Activated CD8-positive, alpha-beta memory T cell treated with anti-CD3 and anti-CD28 coated beads, Interleukin-2, amount 50 U/mL, for 1 hour (primary cell): ENCODE measurements at regions not wholly inside any gene's neighbourhood (a gene's known extent, or its start where the extent isn't known, plus 50 kb on each side); places are given as distances from the start of the nearest gene placed in this dataset.

Experiments used
- DNase-seq: peaks from one replicate; pipeline ENCODE4 v3.0.0-alpha.2; 2020; ENCODE audit errors: extremely low read depth

GRCh38 chr20:60477958-60478357 is 519.7 kb downstream of the CDH26 start:
- DNase-seq = no peak

GRCh38 chr20:60478533-60478932 is 520.3 kb downstream of the CDH26 start:
- no peak for DNase-seq

GRCh38 chr20:60480950-60481742 is 522.9 kb downstream of the CDH26 start:
- no peak for DNase-seq

- no peak for DNase-seq
Measured at GRCh38 chr20:60481743-60482133, 523.5 kb downstream of the CDH26 start.

GRCh38 chr20:60482221-60483008 is 524.2 kb downstream of the CDH26 start:
- no peak for DNase-seq

- DNase-seq = no peak
Measured at GRCh38 chr20:60483371-60483770, 525.1 kb downstream of the CDH26 start.

- no peak for DNase-seq
Measured at GRCh38 chr20:60484316-60484715, 526.1 kb downstream of the CDH26 start.

- no peak for DNase-seq
Measured at GRCh38 chr20:60485012-60485760, 527.0 kb downstream of the CDH26 start.

GRCh38 chr20:60486315-60486714 is 528.1 kb downstream of the CDH26 start:
- no peak for DNase-seq

GRCh38 chr20:60486937-60487336 is 528.7 kb downstream of the CDH26 start:
- DNase-seq = no peak

- no peak for DNase-seq
Measured at GRCh38 chr20:60490217-60491050, 532.2 kb downstream of the CDH26 start.

GRCh38 chr20:60491051-60491581 is 532.9 kb downstream of the CDH26 start:
- no peak for DNase-seq

- DNase-seq = no peak
Measured at GRCh38 chr20:60494476-60494875, 536.3 kb downstream of the CDH26 start.

GRCh38 chr20:60497298-60498035 is 539.2 kb downstream of the CDH26 start:
- DNase-seq = no peak

GRCh38 chr20:60500038-60500701 is 541.9 kb downstream of the CDH26 start:
- no peak for DNase-seq

- DNase-seq = no peak
Measured at GRCh38 chr20:60501048-60501447, 542.8 kb downstream of the CDH26 start.

GRCh38 chr20:60502881-60503280 is 544.7 kb downstream of the CDH26 start:
- DNase-seq = no peak

- DNase-seq = no peak
Measured at GRCh38 chr20:60505423-60505822, 547.2 kb downstream of the CDH26 start.

- no peak for DNase-seq
Measured at GRCh38 chr20:60506061-60506460, 547.8 kb downstream of the CDH26 start.

GRCh38 chr20:60507087-60507694 is 549.0 kb downstream of the CDH26 start:
- no peak for DNase-seq
